ENCODE measurements at regions not wholly inside any gene's neighbourhood (a gene's known extent, or its start where the extent isn't known, plus 50 kb on each side); places are given as distances from the start of the nearest gene placed in this dataset.
A peak's percentile ranks its signal among the peaks of the same experiment; 100 is the strongest.

- DNase-seq (ENCODE audit: low spot score) = no peak
These were observed 382.5 kb upstream of the C2CD4B start for GRCh38 chr15:62547584-62547983.

- no peak for DNase-seq (ENCODE audit: low spot score)
These were observed 384.4 kb upstream of the C2CD4B start for GRCh38 chr15:62549345-62549970.

- no peak for DNase-seq (ENCODE audit: low spot score)
These were observed 385.0 kb upstream of the C2CD4B start for GRCh38 chr15:62550106-62550505.

DNA sequence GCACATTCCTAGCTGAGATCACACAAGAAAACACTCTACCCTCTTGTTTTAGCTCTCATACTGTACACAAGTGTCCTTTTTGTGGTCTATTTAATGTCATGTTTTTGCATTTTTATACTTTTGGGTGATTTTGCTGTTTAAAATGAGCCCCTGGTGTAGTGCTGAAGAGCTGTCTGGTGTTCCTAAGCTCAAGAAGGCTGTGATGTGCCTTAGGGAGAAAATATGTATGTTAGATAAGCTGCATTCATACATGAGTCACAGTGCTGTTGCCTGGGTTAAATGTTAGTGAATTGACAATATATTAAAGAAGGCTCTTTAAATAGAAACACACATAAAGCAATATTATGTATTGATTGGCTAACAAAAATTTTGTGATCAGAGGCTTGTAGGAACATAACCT lies 387.4 kb upstream of the C2CD4B start:
- no peak for DNase-seq (ENCODE audit: low spot score)

DNA sequence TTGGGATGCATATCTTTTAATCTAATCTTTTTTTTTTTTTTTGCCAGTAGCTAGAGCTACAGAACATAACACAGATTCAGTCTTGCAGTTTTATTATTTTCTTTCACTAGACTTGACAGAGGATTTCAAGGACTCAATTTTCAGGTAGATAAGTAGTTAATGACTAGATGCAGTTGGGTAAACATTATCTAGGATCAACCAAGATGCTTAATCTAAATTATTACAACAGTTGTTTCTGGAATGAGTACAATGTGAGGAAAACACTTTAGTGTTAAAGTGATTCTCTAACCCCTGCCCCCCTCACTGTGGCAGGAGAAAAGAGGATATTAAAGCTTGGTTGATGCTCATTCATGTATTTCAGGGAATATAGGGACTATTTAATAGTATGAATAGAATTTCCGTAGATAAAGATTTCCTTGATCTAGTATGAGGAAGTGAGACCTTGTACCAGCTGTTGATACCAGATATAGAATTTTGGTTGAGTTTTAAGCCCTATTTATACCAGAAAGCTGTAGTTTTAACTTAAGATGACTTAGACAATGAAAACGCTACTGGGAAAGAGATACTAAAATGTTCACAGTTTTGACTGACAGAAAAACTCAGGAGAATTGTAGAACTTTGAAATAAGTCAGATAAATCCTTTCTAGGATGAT lies 389.0 kb upstream of the C2CD4B start:
- DNase-seq (ENCODE audit: low spot score) = no peak

GRCh38 chr15:62558640-62559380 lies 393.7 kb upstream of the C2CD4B start:
- DNase-seq (ENCODE audit: low spot score) = no peak

DNA sequence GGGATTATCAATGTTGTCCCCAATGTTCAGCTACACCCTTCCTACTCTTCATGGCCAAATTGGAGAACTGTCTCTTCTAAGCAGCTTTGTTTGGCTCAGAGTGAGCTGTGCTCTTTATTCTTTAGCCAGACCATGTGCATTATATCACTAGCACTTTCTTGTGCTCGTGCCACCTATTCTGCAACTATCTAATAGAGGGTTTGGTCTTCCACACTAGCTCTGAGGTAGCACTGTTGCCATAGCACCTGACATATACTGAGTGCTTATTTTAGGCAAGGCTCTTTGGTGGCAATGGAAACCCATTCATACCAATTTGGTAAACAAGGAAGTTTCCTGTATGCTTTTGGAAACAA lies 394.3 kb upstream of the C2CD4B start:
- no peak for DNase-seq (ENCODE audit: low spot score)

DNA sequence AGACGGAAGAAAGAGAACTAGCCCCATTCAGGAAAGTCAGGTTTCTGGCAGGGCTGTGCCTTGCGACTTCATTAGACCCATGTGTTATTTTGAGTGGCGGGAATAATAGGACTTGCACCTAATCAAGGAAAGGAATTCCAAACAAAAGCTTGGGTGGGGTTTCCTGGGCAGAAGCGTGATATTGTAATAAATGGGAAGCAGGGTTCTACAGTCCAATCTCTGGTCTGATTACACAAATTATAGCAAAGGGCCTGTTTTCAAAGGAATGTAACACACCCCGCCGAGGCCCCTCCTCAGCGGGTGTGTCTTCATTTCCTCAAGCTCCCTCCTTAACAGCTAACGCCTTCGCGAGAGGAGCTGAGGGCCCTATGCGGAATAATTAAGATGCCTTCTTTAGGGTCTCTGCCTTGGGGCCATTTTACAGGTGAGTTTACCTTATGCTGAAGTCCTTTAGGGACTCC lies 396.0 kb upstream of the C2CD4B start:
- no peak for DNase-seq (ENCODE audit: low spot score)

DNA sequence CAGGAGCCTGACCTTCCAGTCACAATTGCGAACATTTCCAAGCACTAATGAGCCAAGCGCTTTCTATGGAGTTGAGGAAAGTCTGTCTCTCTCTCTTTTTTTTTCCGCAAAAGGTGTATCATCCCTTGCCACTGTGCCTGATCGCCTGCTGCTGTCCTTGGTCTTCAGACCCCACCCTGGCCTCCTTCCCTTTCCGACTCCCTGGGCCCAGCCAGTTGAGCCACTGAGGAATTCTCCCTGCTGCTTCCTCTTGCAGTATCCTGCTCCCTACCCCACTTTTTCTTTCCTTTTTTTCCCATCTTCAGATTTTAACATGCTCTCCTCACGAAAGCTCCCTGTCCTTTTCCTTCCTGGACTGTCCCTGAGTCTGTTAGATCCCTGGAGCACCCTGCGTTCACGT lies 396.5 kb upstream of the C2CD4B start:
- DNase-seq (ENCODE audit: low spot score) = no peak

DNA sequence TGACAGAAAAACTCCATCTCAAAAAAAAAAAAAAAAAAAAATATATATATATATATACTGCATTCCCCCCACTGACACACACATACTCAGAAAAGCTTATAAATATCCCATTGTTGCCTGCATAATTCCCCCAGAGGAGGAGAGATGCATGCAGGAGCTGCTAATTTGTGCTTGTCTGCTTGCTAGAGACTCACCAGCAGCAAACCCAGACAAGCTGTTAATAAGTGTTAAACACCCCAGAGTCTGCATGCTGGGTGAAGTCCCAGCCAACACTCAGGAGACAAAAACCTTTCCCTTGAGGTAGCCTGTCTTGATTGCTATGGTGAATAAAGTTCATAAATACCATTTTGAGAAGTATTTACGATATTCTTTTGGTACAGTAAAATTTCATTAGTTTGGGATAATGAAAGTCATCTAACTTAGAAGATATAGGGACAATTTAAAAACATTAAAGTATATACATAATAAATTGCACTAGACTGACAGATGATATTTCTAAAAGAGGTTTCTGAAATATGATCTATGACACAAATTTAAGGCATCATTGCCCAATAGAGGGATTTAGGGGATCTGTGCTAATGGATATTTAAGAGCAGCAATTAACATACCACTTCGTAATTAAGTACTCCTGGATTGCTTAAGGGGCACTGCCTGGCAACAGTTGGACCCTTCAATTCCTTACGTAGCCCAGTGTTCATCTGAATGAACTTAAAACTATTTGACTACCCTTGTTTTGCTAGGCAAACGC lies 400.0 kb upstream of the C2CD4B start:
- no peak for DNase-seq (ENCODE audit: low spot score)

DNA sequence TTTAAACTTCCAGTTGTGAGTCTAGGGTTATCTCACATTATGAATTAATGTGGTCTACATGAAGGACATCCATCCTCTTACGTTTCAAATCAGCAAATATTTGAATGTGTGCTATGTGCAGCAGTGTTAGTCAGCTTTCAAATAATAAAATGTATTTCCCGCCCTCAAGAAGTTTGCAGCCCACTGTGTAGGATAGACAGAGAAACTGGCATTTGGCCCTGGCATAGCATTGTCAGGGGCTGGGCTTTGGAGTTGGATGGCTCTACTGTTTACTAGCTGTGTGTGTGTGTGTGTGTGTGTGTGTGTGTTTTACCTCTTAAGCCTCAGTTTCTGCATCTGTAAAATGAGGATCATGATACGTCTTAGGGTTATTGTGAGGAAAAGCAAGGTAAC lies 400.5 kb upstream of the C2CD4B start:
- DNase-seq (ENCODE audit: low spot score) = no peak

DNA sequence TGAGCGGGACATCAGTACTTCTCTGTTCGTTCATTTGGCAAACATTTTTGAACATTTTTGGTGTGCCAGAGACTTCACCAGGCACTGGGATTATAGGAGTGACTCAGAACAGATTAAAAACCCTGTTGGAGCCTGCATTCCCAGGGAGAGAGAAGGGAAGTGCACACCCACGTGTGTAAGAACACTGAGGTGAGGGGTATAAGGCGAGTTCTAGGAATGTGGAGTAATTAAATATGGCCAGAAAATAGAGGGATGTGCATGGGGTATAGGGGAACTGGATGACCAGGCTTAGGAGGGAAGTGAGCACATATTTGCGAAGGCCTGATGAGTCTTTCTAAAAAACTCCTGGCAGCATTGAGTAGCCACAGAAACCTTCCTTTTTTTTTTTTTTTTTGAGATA lies 401.2 kb upstream of the C2CD4B start:
- DNase-seq (ENCODE audit: low spot score) = no peak

DNA sequence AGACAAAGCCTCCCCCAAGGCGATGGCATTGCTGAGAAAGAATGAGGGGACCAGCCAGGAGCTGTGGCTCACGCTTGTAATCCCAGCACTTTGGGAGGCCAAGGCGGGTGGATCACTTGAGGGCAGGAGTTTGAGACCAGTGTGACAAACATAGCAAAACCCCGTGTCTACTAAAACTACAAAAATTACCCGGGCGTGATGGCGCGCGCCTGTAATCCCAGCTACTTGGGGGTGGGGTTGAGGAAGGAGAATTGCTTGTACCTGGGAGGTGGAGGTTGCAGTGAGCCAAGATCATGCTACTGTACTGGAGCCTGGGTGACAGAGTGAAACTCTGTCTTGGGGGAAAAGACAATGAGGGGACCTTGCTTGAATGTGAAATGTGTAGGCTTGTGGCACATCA lies 402.4 kb upstream of the C2CD4B start:
- no peak for DNase-seq (ENCODE audit: low spot score)

GRCh38 chr15:62568004-62568403 lies 402.9 kb upstream of the C2CD4B start:
- no peak for DNase-seq (ENCODE audit: low spot score)

DNA sequence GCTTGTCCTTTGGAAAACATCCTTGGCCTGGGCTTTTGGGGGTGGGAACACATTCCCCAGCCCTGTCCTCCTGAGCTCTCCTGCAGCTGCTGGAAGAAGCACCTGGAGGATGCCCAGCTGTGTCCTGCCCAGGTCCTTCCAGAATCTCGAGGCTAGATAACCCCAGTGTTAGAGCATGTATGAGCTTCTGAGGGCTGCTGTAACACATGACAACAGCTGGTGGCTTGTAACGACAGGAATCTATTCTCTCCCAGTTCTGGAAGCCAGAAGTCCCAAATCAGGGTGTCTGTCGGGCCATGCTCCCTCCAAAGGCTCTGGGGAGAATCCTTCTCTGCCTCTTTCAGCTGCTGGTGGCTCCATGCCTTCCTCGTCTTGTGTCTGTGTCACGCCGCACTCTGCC lies 403.6 kb upstream of the C2CD4B start:
- no peak for DNase-seq (ENCODE audit: low spot score)

GRCh38 chr15:62569460-62570404 lies 404.6 kb upstream of the C2CD4B start:
- peak; percentile 75 for DNase-seq (ENCODE audit: low spot score)

DNA sequence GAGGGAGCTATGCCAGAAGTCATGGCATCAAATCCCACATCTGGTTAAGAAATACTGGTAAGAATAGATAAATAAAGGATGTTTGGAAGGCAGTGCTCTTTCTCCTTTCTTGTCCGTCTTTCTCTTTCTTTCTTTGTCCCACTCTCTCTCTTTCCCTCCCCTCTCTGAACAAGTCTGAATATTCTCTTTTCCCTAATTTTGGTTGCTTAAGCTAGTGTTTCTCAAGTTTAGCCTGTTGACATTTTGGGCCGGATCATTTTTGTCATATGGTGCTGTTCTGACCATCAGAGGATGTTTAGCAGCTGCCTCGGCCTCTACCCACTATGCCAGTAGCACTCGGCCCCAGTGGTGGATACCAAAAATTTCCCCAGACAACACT lies 405.3 kb upstream of the C2CD4B start:
- no peak for DNase-seq (ENCODE audit: low spot score)

- no peak for DNase-seq (ENCODE audit: low spot score)
These were observed 406.0 kb upstream of the C2CD4B start for GRCh38 chr15:62571072-62571471.

- no peak for DNase-seq (ENCODE audit: low spot score)
These were observed 407.7 kb upstream of the C2CD4B start for GRCh38 chr15:62572797-62573196.

DNA sequence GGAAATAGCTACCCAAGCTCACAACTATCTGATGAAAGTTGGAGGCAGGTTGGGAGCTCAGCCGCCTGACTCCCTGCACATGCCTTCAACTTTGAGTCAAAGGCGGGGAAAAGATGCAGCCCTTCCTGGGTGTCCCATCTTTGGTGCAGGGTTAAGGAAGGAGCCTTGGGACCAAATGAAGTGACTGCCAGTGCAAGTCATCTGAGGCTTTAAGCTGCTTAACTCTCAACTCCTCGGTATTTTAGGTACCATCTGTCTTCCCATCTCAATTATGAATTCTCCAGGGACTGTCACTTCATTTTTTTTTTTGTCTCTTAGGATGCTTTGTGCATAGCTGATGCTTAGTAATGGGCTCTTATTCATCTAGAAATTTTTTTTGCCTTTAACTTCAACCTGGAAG lies 408.8 kb upstream of the C2CD4B start:
- DNase-seq (ENCODE audit: low spot score) = no peak

- no peak for DNase-seq (ENCODE audit: low spot score)
These were observed 413.5 kb upstream of the C2CD4B start for GRCh38 chr15:62578546-62578945.

- no peak for DNase-seq (ENCODE audit: low spot score)
These were observed 413.9 kb upstream of the C2CD4B start for GRCh38 chr15:62578960-62579359.

Measured in HuH-7.5 (cell line).